ENCODE measurements at regions not wholly inside any gene's neighbourhood (a gene's known extent, or its start where the extent isn't known, plus 50 kb on each side); places are given as distances from the start of the nearest gene placed in this dataset.

DNA sequence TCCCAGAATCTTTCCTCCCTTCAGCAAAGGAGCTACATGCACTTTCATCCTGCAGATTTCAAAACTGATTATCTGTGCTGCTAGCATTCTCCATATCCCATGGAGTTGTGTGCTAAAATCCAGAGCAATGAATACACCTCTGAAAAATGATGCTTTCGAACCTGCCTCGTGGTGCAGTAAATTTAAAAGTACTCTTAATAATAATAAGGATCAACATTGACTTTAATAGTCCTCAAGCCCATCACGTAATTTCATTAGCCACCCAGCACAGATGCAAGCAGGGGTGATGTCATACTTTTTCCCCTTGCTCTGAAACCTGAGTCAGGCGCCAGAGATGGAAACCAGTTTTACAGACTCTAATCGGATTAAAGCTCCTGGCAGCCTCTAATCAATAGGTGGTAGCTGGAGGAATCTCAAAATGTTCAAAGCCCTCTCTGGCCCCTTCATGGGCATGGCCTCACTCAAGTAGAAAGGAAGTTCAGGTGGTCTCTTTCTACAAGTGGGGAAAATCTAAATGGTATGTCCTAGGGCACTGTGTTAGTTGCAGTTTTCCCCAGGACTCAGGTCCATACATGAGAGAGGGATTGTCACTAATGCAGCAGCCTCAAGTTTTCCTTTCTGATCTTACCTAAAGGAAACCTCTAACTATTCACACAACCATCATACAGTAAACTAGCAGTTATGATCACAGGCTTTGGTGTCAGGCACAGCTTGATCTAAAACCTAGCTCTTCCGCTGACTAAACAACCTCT is 221.6 kb upstream of the SLC30A5 start:
- DNase-seq (ENCODE audit: low read depth), result no peak

DNA sequence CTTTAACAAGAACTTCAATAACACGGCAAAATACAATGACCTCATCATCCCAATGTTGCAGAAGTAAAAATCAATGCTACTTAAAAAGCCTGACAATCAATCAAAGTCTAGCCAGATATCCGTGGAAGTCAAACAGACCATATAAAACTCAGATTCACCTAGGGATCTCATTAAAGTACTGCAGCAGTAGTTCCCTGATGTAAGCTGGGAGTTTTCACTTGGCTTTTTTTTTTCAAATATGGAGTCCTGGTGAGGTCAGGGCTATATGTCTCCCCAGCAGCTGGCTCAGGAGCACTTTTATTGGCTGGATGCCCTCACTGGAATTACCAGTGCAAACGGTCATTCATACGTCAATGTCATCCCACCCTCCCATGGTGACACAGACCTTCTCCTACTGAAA is 220.6 kb upstream of the SLC30A5 start:
- no peak for DNase-seq (ENCODE audit: low read depth)

DNA sequence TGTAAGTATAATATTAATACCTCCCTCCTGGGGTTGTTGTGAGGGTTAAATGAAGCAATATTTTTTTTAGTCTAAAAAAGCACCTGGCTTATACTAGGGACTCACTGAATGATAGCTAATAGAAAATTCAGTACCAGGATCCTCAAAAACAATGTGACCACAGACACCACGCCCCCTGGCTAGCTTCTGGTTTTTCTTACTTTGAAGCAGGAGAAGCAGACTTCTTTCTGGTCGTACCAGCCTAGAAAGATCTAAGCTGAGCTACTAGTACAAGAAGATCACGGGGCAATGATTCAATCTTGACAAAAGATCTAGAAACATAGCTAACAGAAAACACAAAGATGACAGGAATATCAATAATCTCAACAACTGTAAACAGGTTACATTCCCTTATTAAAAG is 218.5 kb upstream of the SLC30A5 start:
- DNase-seq (ENCODE audit: low read depth), result no peak

DNA sequence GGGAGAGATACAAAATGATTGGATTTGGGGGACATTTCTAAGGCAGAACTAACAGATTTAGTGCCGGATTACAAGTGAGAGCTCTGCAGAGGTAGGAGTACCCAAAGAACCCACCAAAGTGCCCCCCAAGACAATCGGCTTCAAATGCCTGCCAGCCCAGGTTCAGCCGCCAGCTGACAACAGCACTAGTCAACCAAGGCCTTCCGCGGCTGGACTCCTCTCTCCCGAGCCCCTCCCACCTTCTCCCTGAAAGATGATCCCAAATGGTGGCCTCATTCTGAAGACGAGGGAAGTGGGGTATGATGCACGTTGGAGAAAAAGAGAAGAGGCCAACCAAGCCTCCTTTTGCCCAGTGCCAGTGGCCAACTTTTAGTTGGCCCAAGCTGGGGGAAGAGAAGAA is 210.4 kb upstream of the SLC30A5 start:
- no peak for DNase-seq (ENCODE audit: low read depth)

DNA sequence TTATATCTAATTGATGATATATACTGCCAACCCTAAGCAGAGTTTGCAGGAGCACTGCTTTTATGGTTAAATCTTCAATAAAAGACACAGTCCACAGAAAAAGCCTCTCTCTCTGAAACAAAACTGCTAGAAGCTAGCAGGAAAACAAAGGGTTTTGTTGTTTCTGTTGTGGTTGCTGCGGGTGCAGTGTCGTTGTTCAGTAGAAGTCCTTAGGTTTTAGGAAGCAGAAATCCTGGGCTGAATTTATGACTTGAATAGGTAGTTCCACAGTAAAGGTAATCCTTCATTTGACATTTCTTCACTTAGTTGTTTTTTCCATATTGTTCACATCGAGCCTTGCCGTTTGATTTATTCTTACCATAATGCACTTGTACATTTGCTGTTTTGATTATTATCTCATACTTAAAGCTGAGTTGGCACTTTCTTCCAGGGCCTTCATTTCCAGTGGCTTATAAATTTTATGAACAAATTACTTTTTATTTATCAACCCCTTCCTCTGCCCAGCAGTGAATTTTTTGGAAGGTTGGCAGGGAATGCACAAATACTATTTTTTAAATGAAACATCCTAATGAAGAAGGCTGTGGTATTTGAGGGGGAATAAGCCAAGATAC is 209.6 kb upstream of the SLC30A5 start:
- DNase-seq (ENCODE audit: low read depth), result no peak

DNA sequence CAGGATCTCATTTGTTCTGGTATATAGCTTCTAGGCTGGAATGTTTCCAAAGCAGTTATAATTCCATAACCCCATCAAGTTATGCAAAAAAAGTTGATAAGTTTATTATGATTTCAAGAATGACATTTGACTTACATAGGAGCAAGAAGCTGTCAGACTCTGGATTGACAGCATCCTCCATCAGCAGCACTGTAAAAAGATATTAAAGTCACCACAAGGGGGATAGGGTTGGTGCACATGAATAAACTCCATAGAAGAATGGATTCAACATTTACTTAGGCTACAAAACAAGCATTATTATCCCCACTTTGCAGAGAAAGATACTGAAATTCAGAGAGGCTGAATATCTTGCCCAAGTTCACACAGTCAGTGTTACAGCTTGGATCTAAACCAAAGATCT is 208.9 kb upstream of the SLC30A5 start:
- DNase-seq (ENCODE audit: low read depth), result no peak

DNA sequence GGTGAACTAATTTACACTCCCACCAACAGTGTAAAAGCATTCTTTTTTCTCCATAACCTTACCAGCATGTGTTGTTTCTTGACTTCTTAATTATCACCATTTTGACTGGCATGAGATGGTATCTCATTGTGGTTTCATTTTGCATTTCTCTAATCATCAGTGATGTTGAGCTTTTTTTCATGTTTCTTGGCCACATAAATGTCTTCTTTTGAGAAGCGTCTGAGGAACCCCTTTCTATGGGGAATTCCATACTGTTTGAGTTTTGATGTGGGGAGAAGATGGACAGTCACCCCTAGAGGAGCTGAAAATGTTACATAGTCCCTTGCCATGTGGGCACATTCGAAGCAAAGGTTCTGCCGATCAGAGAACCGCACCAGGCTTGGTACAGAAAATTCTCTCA is 207.0 kb upstream of the SLC30A5 start:
- DNase-seq (ENCODE audit: low read depth), result no peak

DNA sequence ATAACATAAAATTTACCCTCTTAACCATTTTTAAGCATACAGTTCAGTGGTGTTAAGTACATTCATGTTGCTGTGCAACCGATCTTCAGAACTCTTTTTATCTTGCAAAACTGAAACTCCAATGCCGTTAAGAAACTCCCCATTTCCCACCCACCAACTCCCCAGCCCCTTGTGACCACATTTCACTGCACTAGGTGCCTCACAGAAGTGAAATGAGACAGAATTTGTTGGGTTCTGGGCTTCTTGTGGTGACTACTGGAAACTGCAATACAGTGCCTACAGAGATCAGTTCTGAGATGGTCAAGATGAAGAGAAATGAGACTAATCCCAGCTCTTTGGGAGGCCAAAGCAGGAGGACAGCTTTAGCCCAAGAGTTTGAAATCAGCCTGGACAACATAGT is 202.1 kb upstream of the SLC30A5 start:
- DNase-seq (ENCODE audit: low read depth), result no peak

DNA sequence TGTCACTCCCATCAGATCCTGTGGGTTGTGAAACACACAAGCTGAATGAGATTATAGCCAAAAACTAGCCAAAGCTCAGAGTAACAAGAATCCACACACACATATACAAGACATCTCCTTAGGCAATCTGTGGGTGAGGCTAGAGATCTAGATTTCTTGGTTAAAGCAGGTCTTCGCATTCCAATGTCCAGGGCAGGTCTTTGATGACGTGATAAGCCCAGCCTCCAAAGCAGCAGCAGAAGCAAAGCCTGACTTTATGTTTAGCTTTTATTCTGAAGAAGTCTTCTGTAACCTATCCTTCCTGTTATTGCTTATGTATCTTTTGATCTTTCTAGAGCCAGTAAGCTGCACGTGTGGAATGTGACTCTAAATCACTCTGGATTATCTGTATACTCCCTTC is 199.1 kb upstream of the SLC30A5 start:
- DNase-seq (ENCODE audit: low read depth), result no peak

DNA sequence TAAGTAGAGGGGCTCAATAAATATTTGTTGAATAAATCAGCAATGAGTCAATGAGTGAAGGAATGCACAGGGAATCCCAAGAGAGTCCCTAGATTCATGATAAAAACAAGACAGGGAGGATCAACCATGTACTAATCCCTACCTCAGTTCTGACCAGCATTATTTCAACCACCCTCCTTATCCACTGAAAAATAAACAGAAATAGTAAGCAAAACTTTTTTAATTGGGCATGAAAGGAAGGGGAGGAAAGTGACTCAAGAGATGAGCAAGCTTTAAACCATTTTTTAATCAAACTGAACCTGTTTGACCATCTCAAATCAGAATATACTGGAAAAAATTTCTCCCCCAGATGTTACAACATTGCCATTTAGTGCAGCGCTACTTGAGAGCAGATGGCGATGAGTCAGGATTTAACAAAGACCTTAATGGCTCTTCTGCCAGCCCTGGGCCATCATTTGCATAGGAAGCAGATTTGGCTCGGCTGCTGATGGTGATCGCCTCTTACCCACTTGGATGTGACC is 194.8 kb upstream of the SLC30A5 start:
- DNase-seq (ENCODE audit: low read depth), result no peak

DNA sequence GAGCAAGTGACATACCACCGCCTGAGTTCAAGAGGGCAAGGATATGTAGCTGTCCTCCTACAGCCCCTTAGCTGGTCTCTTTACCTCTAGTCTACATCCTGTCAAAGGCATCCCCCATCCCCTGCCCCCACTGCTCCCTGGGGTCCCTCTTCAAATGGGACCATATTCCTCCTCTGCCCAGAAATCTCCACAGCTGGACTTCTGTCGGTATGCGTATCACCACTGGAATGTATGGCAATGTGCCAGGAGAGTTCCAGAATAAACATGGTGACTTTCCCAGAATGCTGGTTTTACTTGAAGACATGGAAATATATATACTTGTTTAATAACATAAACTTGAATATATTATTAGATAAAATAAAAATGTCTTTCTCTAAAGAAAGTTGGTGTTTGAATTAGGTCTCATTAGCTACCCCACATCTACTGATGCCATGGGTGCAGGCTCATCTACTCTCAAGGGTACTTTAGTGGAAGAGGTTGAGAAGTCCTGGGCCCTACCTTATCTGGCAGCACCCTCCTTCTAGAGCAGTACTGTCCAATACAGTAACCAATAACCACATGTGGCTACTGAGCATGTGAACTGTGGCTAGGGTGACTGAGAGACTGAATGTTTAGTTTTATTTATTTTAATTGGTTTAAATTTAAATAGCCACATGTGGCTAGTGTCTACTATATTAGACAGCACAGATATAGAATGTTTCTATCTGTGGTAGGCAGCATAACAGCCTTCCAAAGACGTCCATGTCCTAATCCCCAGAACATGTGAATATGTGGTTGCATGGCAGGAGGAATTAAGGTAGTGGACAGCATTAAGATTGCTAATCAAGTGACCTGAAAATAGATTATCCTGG is 181.7 kb upstream of the SLC30A5 start:
- no peak for DNase-seq (ENCODE audit: low read depth)

DNA sequence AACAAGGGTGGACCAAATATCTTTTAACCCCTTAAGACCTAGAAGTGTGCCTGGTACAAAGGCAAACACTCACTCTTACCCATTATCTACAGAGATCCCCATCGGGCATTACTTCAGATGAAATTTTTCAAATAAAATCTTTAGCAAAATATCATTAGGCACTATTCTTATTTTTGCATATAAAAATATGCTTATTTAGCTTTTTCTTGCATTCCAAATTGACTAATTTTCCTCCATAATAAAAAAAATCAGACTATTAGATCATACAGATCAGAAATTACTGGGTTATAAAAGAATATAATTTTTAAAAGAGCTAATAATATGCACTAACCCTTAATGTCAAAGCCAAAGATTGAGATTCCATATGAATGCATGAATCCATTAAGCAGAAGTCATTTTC is 178.7 kb upstream of the SLC30A5 start:
- DNase-seq (ENCODE audit: low read depth), result no peak

DNA sequence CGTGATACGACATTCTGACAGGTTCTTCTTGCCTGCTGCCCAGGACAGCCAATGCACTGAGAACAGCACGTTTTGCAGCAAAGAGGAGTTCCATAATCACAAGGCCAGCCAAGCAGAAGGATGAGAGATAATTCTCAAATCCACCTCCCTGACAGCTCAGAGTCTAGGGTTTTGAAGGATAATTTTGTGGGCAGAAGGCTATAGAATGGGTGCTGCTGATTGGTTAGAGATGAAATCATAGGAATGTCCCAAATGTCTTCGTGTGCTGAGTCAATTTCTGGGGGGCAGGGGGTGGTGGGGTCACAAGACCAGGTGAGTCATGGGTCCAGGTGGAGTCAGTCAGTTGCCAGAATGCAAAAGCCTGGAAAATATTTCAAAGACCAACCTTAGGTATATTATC is 175.5 kb upstream of the SLC30A5 start:
- DNase-seq (ENCODE audit: low read depth), result no peak

DNA sequence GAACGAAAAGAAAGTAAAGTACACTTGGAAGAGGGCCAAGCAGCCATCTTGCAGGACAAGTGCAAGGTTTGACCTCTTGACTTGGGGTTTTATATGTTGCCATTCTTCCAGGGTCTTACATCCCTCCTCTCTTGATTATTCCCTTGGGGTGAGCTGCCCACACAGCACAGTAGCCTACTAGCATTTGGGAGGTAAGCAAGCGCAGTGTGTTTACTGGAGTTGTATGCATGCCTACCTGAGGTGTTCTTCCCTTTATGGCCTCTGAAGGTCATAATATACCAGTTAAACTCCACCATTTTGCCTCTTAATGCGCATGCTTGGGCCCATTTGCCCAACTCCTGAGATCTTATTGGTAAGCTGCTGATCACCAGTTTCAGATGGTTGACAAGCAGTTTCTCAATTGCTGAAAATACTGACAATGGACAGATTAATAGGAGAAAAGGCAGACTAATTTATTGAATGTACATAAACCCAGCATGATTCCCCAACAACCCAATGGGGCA is 173.8 kb upstream of the SLC30A5 start:
- DNase-seq (ENCODE audit: low read depth), result no peak

DNA sequence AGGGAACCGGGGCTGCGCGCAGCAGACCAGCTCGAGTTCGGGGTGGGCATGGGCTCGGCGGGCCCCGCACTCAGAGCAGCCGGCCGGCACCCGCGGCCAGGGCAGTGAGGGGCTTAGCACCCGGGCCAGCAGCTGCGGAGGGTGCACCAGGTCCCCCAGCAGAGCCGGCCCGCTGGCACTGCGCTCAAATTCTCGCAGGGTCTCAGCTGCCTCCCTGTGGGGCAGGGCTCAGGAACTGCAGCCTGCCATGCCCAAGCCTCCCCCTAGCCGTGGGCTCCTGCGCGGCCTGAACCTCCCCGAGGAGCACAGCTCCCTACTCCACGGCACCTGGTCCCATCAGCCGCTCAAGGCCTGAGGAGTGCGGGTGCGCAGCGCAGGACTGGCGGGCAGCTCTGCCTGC is 172.9 kb upstream of the SLC30A5 start:
- DNase-seq (ENCODE audit: low read depth), result no peak

DNA sequence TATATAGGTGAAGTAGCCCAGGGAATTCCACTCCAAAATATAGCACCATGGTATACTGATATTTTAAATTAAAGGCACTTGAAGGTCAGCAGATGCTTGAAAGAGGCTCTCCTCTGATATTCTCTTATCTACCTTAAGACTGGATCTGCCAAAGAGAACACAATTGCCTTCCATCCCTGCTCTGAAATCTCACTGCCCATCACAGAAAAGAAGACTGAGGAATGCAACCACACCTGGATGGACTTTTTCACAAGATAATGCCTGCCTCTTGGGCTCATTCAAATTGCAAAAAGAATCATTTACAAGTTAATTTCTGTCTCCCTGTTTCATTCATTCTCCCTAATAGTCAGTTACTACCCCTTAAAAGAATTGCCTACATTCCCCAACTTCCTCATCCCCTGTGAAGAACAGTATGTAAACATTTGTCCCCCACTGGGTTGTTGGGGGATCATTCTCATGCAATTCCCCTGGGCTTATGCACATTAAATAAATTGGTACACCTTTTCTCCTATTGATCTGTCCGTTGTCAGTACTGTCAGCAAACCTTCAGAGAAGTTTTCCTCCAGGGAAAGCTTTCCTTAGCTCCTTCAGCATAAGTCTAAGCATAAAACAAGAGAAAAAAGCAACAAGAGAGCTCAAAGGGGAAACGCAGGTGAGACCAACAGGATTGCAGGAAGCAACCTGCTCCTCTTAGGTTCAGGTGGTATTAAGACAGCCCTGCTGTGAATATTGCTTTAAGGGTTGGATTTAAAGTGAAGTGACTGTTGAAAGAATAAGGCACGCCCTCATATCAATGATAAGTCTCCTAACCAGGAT is 171.4 kb upstream of the SLC30A5 start:
- DNase-seq (ENCODE audit: low read depth), result no peak

DNA sequence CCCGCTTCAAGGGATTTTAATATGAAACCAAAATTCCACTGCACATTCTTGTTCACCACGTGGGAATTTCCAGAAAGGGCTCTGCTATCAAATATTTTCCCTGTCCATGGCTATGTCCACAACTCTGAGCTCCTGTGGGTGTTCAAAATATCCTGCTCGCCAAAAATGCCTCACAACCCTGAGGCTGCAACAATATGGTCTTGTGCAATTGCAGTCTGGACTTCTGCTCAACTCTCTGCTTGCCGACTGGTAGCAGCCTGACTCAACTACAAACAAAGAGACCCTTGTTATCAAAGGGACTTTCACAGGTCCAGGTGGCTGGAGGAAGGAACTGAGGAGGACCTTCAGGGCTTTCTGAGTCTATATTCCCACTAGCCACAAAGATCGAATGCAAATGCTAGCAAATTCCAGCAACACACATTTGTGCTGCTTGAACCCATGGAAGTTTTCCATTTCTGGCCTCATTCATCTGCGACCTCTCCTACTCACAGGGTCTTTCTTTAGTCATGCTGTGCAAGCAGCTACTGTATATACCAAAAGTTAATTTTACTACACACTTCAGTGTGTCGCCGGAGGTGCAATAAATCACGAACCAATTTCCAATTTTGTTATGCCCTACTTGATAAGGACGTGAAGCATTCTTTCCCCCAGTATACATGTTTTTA is 169.2 kb upstream of the SLC30A5 start:
- DNase-seq (ENCODE audit: low read depth), result no peak

DNA sequence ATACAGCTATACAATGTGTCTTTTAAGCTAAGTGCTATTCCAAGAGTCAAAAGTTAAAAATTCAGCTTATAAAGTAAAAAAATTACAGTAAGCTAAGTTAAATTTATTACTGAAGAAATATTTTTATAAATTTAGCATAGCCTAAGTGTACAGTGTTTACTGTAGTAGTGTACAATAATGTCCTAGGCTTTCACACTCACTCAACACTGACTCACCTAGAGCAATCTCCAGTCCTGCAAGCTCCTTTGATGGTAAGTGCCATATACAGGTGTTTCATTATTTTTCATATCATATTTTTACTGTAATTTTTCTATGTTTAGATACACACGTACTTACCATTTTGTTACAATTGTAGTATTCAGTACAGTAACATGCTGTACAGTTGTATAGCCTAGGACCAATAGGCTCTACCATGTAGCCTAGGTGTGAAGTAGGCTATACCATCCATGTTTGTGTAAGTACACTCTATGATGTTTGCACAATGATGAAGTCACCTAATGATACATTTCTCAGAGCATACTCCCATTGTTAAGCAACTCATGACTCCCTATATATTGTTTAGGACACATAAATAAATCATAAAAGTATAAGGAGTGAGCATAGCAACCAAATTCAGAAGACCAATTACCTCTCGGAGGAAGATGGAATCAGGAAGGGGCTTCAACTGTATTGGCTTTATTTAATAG is 165.1 kb upstream of the SLC30A5 start:
- no peak for DNase-seq (ENCODE audit: low read depth)

DNA sequence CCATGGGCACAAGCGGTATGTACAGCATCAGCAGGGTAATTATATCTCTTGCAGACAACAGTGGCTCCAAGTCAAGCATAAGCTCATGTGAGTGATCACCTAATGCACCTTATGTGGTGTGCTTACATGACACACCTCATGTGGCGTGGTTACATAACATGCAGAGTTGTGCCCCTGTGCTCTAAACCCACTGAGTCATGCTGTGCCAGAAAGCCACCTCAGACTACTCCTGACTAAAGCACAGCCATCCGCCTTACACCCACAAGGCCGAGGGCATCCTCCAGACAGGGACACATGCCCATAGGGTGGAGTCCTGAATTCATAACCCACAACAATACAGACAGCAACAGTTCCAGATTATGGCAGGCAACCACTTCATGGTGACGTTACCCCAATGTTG is 163.7 kb upstream of the SLC30A5 start:
- no peak for DNase-seq (ENCODE audit: low read depth)

DNA sequence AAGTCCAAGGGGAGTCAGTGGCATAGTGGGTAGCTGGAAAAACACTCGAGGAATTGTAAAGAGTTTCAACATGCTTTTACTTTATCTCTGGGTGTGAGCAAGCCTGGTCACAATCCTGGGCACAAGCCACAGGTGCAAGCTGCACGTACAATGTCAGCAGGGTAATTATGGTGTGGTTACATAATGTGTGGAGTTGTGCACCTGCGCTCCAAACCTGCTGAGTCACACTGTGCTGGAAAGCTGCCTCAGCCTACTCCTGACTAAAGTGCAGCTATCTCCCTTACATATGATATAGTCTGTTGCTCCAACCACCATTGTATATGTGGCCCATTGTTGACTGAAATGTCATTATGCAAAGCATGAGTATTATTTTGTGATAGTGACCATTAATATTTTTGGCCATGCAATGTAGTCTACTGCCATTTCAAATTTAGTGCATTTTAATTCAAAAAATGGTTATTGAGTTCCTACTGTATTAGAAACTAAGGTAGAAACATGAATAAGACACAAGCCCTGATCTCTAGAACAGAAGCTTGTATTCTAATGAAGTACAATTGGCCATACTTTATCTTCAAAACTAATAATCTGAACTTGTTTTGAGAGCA is 160.9 kb upstream of the SLC30A5 start:
- DNase-seq (ENCODE audit: low read depth), result no peak
